BE2C (cell line): ENCODE measurements at regions not wholly inside any gene's neighbourhood (a gene's known extent, or its start where the extent isn't known, plus 50 kb on each side); places are given as distances from the start of the nearest gene placed in this dataset.
A peak's percentile ranks its signal among the peaks of the same experiment; 100 is the strongest.

Experiments used
- DNase-seq: peaks from one replicate; pipeline ENCODE4 v3.0.0-alpha.2; 2020
- H3K27me3 ChIP-seq: fragments of 250-450 bp; sonication (Bioruptor Pico); 2 replicates; pipeline ENCODE4 v1.5.1; 2020; ENCODE audit warnings: mild to moderate bottlenecking
- H3K36me3 ChIP-seq: fragments of 250-450 bp; sonication (Bioruptor Pico); 2 replicates; pipeline ENCODE4 v1.5.1; 2020; ENCODE audit warnings: mild to moderate bottlenecking
- H3K4me1 ChIP-seq: fragments of 250-450 bp; sonication (Bioruptor Pico); 2 replicates; pipeline ENCODE4 v1.5.1; 2020
- H3K4me3 ChIP-seq: 2 replicates; pipeline ENCODE4 v1.5.1; 2011; ENCODE audit warnings: low read depth, low read length
- H3K9me3 ChIP-seq: fragments of 250-450 bp; sonication (Bioruptor Pico); 2 replicates; pipeline ENCODE4 v1.5.1; 2020
- CTCF ChIP-seq: IDR thresholded peaks from 2 replicates; pipeline ENCODE4 v1.5.1; 2012; ENCODE audit warnings: mild to moderate bottlenecking, low read depth, low read length

- Histone ChIP-seq H3K4me1 (peaks cover 35% of the 10 kb centered on the region), H3K4me3 (no peak overlapping the region), H3K9me3 (no peaks in the 10 kb centered on the region), H3K36me3 (no peaks in the 10 kb centered on the region), H3K27me3 (no peaks in the 10 kb centered on the region)
- TF ChIP-seq CTCF = no peak
- DNase-seq = no peak
Measured at GRCh38 chr10:64316833-64317232, 795.6 kb downstream of the REEP3 start.

GRCh38 chr10:64320448-64320847 lies 799.2 kb downstream of the REEP3 start:
- no peaks in the 10 kb centered on the region for H3K36me3 ChIP-seq
- H3K9me3 ChIP-seq = no peaks in the 10 kb centered on the region
- TF ChIP-seq CTCF = no peak

GRCh38 chr10:64329510-64329909 lies 808.3 kb downstream of the REEP3 start:
- H3K9me3 ChIP-seq = no peaks in the 10 kb centered on the region
- no peaks in the 10 kb centered on the region; the same call in 1 of the 2 replicates for H3K4me1 ChIP-seq
- no peak overlapping the region for H3K4me3 ChIP-seq
- TF ChIP-seq CTCF = no peak
- no peaks in the 10 kb centered on the region for H3K36me3 ChIP-seq
- DNase-seq = no peak
- H3K27me3 ChIP-seq = no peaks in the 10 kb centered on the region

More at GRCh38 chr10:64320448-64320847, 799.2 kb downstream of the REEP3 start:
- H3K4me3 ChIP-seq = no peak overlapping the region
- H3K4me1 ChIP-seq = peaks cover 30% of the 10 kb centered on the region
- H3K27me3 ChIP-seq = no peaks in the 10 kb centered on the region
- peak; percentile 14 for DNase-seq

GRCh38 chr10:64332551-64332950 lies 811.4 kb downstream of the REEP3 start:
- Histone ChIP-seq H3K9me3 (no peaks in the 10 kb centered on the region), H3K4me3 (no peak overlapping the region), H3K36me3 (no peaks in the 10 kb centered on the region; the same call in 1 of the 2 replicates), H3K4me1 (no peaks in the 10 kb centered on the region; the same call in 1 of the 2 replicates), H3K27me3 (no peaks in the 10 kb centered on the region)
- TF ChIP-seq CTCF = no peak
- no peak for DNase-seq

GRCh38 chr10:64334084-64334483 lies 812.9 kb downstream of the REEP3 start:
- no peaks in the 10 kb centered on the region; the same call in 1 of the 2 replicates for H3K4me1 ChIP-seq
- no peak overlapping the region for H3K4me3 ChIP-seq
- no peak for DNase-seq
- no peaks in the 10 kb centered on the region for H3K9me3 ChIP-seq
- TF ChIP-seq CTCF = no peak
- H3K36me3 ChIP-seq = no peaks in the 10 kb centered on the region; the same call in 1 of the 2 replicates
- H3K27me3 ChIP-seq = no peaks in the 10 kb centered on the region

- H3K36me3 ChIP-seq = no peaks in the 10 kb centered on the region
- no peaks in the 10 kb centered on the region for H3K9me3 ChIP-seq
- H3K4me3 ChIP-seq = no peak overlapping the region
- H3K27me3 ChIP-seq = no peaks in the 10 kb centered on the region
- TF ChIP-seq CTCF = no peak
- DNase-seq = no peak
- no peaks in the 10 kb centered on the region for H3K4me1 ChIP-seq
Measured at GRCh38 chr10:64344211-64344610, 823.0 kb downstream of the REEP3 start.
